CD1c-positive myeloid dendritic cell (primary cell): ENCODE measurements at regions not wholly inside any gene's neighbourhood (a gene's known extent, or its start where the extent isn't known, plus 50 kb on each side); places are given as distances from the start of the nearest gene placed in this dataset.
"Not testable (repeated sequence)": the region's sequence is repeated elsewhere in the genome, so short reads cannot be mapped to it uniquely, and the experiment has no call there.

Experiments
- DNase-seq: peaks from one replicate; pipeline ENCODE4 v3.0.0-alpha.2; 2016; ENCODE audit errors: extremely low spot score

DNA sequence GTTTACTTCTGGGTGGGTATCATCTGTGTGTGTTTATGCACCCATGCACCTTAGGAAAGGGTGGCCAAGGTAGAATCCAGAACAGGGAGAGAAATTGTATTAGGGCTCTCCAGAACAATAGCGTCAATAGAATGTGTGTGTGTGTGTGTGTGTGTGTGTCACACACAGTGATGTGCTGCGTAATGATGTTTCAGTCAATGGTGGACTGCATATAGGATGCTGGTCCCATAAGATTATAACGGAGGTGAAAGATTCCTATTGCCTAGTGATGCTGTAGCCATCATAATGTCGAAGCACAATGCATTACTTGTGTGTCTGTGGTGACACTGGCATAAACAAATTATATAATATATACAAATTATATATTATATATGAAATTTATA is 69.3 kb upstream of the PRR23C start:
- DNase-seq = no peak

DNA sequence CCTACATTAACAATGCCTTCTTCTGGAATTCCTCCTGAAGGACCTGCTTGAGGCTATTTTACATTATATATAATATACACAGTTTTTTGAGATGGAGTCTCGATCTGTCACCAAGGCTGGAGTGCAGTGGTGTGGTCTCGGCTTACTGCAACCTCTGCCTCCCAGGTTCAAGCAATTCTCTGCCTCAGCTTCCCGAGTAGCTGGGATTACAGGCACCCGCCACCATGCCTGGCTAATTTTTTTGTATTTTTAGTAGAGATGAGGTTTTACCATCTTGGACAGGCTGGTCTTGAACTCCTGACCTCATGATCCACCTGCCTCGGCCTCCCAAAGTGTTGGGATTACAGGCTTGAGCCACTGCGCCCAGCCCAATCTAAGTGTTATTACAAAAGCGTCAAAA is 71.9 kb upstream of the PRR23C start:
- DNase-seq = not testable (repeated sequence)

DNA sequence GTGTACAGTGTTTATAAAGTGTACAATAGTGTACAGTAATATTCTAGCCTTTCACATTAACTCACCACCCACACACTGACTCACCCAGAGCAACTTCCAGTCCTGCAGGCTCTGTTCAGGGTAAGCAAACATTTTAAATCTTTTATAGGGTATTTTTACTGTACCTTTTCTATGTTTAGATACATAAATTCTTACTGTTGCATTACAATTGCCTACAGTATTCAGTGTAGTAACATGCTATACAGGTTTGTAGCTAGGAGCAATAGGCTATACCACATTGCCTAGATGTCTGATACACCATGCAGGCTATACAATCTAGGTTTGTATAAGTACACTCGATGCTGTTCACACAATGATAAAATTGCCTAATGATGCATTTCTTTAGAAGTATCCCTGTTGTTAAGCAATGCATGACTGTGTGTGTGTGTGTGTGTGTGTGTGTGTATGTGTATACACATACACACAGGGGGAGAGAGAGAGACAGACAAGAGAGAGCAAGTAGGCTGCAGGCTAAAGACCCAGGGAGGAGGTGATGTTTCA is 72.5 kb upstream of the PRR23C start:
- DNase-seq = peak; percentile 5

- DNase-seq = no peak
These were observed 73.4 kb upstream of the PRR23C start for GRCh38 chr3:139117883-139118760.

GRCh38 chr3:139118835-139119234 is 74.1 kb upstream of the PRR23C start:
- DNase-seq = no peak

DNA sequence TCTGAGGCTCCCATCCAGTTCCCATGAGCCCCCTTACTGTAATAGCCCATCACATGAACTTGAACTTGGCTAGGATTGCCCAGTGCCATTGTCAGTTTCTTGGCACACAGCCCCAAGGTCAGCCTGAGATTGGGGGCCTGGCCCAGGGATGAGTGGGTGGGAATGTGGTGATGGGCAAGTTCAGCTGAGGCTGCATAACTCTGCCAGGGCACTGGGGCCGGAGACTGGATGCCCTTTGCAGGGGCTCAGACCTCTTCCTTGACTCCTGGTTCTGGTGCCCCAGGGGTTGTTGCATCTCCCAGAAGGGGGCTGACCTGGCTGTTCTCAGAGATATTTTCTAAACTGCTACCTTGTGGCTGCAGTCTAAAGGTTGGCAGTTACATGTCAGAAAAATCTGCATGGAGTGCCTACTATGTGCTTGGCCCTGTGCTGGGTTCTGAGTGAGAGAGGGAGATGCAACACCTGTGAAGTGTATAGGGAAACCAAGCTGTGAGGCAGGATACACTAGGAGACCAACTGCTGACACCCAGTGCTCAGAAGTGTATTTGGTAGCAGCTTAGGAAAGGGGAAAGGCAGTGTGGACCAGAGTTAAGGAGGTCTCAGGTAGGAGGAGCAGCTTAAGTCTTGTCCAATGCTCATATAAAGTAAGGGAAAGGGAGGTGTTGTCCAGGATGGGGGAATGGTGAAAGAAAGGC is 74.8 kb upstream of the PRR23C start:
- no peak for DNase-seq

DNA sequence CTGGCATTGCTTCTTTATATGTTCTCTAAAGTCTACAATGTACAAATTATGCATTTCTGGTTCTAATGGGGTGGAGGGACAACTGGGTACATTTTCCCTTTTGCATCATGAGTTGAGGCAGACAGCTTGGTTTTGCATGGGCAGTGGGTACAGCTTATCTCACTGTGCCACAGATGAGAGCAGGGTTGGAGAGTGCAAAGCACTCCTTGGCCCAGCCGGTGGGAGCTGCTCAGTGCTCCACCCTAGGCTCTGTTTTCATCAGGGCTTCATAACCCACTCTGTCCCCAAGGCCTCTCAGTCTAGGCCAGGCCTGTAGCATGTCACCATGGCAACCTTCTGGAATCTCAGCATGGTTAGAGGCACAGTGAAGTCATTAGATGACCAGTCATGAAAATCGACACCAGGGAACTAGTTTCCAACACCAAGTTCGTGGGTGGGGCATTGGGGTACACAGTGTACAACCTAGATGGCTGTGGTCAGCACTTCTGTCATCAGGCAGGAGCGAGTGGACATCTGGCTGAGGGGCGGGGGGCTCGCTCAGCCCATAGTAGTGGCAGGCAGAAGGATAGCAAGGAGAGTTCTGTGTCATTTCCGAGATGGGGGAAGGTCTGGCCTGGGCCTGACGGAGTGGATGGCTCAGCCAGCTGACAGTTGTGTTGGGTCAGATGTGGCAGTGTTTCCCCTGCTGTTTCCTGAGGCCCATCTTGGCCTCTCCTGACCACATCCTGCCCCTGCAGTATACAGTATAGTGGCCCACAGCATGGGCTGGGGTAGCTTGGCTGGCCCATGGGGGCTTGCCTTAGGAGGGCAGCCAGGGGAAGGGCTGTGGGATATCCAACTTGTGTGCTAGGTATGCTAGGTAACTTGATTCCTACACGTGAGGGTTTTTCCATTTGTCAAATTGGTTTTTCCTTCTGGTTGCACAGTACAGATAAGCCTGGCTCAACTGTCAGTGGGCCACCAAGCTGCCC is 75.7 kb upstream of the PRR23C start:
- DNase-seq = no peak

GRCh38 chr3:139121513-139122220 is 77.0 kb upstream of the PRR23C start:
- no peak for DNase-seq

DNA sequence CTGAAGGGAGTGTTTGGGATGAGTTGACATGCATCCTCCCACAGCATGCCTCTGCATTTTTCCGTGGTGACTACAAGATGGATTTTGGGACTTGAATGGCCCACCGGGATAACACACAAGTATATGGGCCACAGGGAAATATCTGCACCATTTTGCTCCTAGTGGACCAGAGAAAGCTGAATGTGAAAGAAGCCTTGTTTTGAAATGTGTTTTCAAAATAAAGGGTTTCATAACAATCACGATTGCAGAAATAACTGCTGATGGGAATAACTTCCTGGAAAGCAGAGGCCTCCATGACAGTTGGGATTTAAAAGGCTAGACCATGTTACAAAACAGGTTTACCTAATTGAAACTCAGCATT is 77.5 kb upstream of the PRR23C start:
- no peak for DNase-seq

GRCh38 chr3:139122612-139123011 is 77.9 kb upstream of the PRR23C start:
- DNase-seq = no peak

DNA sequence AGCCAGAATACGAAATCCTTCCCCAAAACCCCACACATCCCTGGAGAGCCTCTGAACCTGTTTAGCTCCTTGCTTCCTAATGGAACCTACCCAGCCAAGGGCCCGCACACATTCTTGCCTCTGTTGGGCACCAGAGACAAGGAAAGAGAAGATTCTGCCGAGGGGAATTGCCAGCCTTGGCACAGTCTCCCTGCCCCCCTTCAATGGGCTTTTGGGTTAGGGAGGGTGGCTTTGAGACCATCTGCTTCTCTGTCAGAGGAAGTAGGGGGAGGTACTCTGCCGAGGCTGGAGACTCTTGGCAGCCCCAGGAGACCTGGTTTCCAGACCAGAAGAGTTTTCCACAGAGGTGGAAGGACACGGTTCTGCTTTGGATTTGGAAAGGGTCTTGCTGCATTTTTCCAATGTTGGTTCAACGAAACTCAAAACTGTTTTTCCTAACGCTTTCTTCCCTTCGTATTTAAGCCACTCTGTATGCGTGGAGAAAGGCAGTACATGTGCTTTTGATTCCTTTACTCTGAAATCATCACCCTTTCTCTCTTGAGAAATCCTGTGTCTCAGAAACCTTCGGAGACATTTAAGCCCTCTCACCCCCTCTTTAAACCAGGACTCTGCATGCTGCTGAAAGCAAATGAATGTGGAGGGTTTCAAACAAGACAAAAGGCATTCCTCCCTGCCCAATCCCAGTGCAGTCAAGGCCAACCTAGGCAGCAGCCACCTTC is 78.8 kb upstream of the PRR23C start:
- no peak for DNase-seq

DNA sequence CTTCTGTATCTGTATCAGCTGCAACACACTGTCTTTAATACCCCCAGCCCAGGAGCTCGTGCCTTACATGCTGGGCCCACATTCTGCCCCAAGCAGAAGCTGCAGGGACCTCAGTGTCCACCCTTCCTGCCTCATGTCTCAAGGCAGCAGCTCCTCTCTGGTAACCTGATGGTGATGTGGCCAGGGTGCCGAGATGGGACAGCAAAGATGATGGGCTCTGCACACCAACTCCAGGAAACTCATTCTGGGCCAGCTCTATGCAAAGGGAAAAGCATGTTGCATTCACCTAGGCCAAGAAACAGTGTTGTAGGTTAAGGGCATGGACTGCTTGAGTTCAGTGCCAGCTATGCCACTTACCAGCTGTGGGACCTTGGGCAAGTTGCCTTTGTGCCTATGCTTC is 79.5 kb upstream of the PRR23C start:
- DNase-seq = no peak

- DNase-seq = no peak
These were observed 82.4 kb upstream of the PRR23C start for GRCh38 chr3:139127101-139127500.

DNA sequence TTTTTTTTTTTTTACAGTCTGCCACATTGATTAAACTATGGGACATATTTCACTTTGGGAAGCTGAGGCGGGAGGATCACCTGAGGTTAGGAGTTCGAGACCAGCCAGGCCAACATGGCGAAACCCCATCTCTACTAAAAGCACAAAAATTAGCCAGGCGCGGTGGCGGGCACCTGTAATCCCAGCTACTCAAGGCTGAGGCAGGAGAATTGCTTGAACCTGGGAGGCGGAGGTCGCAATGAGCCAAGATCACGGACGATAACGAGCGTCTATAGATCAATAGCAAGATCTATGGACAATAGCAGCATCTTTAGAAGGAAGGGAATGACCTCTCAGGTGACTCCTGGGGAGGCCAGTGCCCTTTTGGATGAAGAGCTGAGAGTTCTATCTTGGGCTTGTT is 82.9 kb upstream of the PRR23C start:
- DNase-seq = not testable (repeated sequence)

DNA sequence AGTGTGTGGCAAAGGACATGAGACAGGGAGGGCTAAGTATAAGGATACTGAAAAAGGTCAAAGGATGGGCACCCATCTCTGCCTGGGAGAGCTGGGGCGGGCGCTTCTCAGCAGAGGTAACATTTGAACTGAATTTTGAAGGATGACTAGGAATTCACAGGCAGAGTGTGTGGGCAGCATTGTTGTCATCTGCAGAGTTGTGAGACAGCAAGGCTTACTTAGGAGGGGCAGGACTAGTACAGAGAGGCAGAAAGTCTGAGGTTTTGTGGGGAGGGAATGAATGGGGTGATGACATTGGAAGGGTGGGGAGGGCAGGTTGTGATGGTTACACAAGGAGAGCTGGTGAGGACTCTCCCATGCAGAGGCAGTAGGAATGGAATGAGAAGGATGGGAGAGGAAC is 84.1 kb upstream of the PRR23C start:
- DNase-seq = no peak

DNA sequence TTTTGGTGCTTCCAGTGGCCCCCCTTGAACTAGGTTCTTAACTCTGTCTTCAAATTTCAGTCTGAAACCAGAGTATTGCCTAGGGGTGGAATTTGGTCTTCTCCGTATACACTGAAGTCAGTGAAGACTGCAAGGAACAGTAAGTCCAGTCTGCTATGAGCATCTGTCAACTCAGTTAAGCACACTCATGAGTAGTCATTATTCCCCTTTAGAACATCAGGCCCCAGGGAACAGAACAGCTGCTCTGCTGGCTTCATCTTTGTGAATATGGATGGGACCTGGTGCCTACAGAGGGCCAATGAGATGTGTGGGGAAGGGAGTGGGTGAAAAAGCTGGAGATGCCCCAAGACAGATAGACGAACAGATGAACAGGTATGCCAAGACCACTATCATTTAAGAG is 85.2 kb upstream of the PRR23C start:
- DNase-seq = no peak

- no peak for DNase-seq
These were observed 85.9 kb upstream of the PRR23C start for GRCh38 chr3:139130390-139131140.

- no peak for DNase-seq
These were observed 87.3 kb upstream of the PRR23C start for GRCh38 chr3:139131951-139132350.

GRCh38 chr3:139132976-139133375 is 88.3 kb upstream of the PRR23C start:
- DNase-seq = no peak
